OCI-LY7 (cell line): ENCODE measurements at regions not wholly inside any gene's neighbourhood (a gene's known extent, or its start where the extent isn't known, plus 50 kb on each side); places are given as distances from the start of the nearest gene placed in this dataset.

Experiments used
- BruUV-seq: library from RNA; stranded (reverse); fragments of 400-500 nt; replicated peaks from 2 replicates; lab custom pipeline; 2021; lab: Mats Ljungman, UMichigan
- CTCF ChIA-PET: fragments of 300-600 bp; sonication (Branson Sonifier 250); formaldehyde crosslinking; loops from one replicate; lab custom pipeline; 2022; ENCODE audit warnings: antibody characterized with exemption; ENCODE audit not compliant: unreplicated experiment; lab: Charles Lee
- POLR2A ChIA-PET: fragments of 300-600 bp; sonication (Branson Sonifier 250); formaldehyde crosslinking; loops from one replicate; lab custom pipeline; 2022; ENCODE audit warnings: antibody characterized with exemption; lab: Charles Lee
- DNase-seq: peaks from one replicate; pipeline ENCODE4 v3.0.0-alpha.2; 2015; ENCODE audit warnings: low spot score
- H2AFZ ChIP-seq: fragments of 200-600 bp; sonication (generic), shearing (Covaris generic); 2 replicates; pipeline ENCODE4 v1.6.1; 2014; ENCODE audit warnings: mild to moderate bottlenecking, antibody characterized with exemption, low read length, moderate library complexity
- H3K27ac ChIP-seq: fragments of 200-600 bp; sonication (generic); 2 replicates; pipeline ENCODE4 v1.5.1; 2014; ENCODE audit warnings: mixed run types, low read depth, mild to moderate bottlenecking, moderate library complexity, low read length, inconsistent platforms; ENCODE audit not compliant: poor library complexity, severe bottlenecking
- H3K36me3 ChIP-seq: fragments of 200-600 bp; sonication (generic); 2 replicates; pipeline ENCODE4 v1.6.1; 2014; ENCODE audit warnings: mild to moderate bottlenecking, antibody characterized with exemption, low read length, moderate library complexity, mixed read lengths; ENCODE audit not compliant: insufficient read depth
- H3K4me1 ChIP-seq: fragments of 200-600 bp; sonication (generic); 2 replicates; pipeline ENCODE4 v1.5.1; 2014; ENCODE audit warnings: mild to moderate bottlenecking, low read length; ENCODE audit not compliant: insufficient read depth, poor library complexity, severe bottlenecking
- H3K4me2 ChIP-seq: fragments of 200-600 bp; sonication (generic); 2 replicates; pipeline ENCODE4 v1.6.1; 2014; ENCODE audit warnings: mild to moderate bottlenecking, low read length
- H3K4me3 ChIP-seq: fragments of 200-600 bp; sonication (generic); 2 replicates; pipeline ENCODE4 v1.5.1; 2014; ENCODE audit warnings: mild to moderate bottlenecking, low read depth, low read length; ENCODE audit not compliant: poor library complexity, severe bottlenecking
- H3K79me2 ChIP-seq: fragments of 200-600 bp; sonication (generic); 2 replicates; pipeline ENCODE4 v1.6.1; 2016; ENCODE audit warnings: low read depth, mild to moderate bottlenecking, low read length, moderate library complexity, mixed read lengths; ENCODE audit not compliant: insufficient read depth
- H3K9me2 ChIP-seq: fragments of 200-600 bp; sonication (generic); 2 replicates; pipeline ENCODE4 v1.6.1; 2016; ENCODE audit warnings: mild to moderate bottlenecking, low read length, mixed read lengths; ENCODE audit not compliant: insufficient read depth
- H3K9me3 ChIP-seq: fragments of 200-600 bp; sonication (generic); 2 replicates; pipeline ENCODE4 v1.6.1; 2014; ENCODE audit warnings: mild to moderate bottlenecking, mixed run types, low read length, mixed read lengths
- H4K20me1 ChIP-seq: fragments of 200-600 bp; sonication (generic); 2 replicates; pipeline ENCODE4 v1.6.1; 2014; ENCODE audit warnings: mild to moderate bottlenecking, antibody characterized with exemption, low read length, moderate library complexity, mixed read lengths; ENCODE audit not compliant: insufficient read depth
- EZH2phosphoT487 ChIP-seq: fragments of 200-600 bp; sonication (generic); IDR thresholded peaks from 2 replicates; pipeline ENCODE4 v1.6.1; 2018; ENCODE audit warnings: low read depth, borderline replicate concordance, mild to moderate bottlenecking, mixed run types, antibody characterized with exemption, low read length, moderate library complexity, mixed read lengths
- intact Hi-C: fragments of 100-400 bp; cut with micrococcal nuclease; formaldehyde crosslinking; loops from one replicate; pipeline ENCODE4 v1.10.0; 2022; ENCODE audit not compliant: unreplicated experiment
- TF ChIP-seq, protein P1 (sequence below): fragments of 200-600 bp; sonication (generic); conservative IDR thresholded peaks from 2 replicates; pipeline ENCODE4 v1.5.1; 2014; ENCODE audit warnings: mild to moderate bottlenecking, antibody characterized with exemption, low read length, moderate library complexity, mixed read lengths

DNA sequence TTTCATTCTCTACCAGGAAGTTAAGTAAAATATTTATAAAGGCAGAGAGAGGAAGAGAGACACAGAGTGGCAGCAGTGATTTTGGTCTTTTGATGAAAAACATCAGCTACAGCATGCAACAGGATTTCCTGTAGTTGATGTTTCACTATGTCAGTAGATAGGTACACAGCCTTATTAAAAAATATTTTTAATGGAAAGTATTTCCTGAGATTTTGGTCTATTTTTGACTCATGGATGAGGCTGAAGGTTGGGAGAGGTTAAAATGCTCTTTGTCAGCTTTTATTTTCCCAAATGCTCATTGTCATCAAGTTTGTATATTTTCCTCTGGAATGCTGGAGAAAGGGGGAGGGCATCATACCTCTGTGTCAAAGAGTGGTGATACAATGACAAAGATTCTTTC lies 1112.5 kb downstream of the CBLN2 start:
- ChIA-PET CTCF (no interaction called here), POLR2A (no interaction called here)
- intact Hi-C loops, result no loop called here
- H3K36me3 ChIP-seq, result no peaks in the 10 kb centered on the region
- no peak overlapping the region for H3K4me2 ChIP-seq
- no TSS peak for BruUV-seq
- no peaks in the 10 kb centered on the region for H3K9me2 ChIP-seq
- no peak overlapping the region for H3K27ac ChIP-seq
- H4K20me1 ChIP-seq, result no peaks in the 10 kb centered on the region
- TF ChIP-seq EZH2phosphoT487, result no peak
- TF ChIP-seq, protein P1, sequence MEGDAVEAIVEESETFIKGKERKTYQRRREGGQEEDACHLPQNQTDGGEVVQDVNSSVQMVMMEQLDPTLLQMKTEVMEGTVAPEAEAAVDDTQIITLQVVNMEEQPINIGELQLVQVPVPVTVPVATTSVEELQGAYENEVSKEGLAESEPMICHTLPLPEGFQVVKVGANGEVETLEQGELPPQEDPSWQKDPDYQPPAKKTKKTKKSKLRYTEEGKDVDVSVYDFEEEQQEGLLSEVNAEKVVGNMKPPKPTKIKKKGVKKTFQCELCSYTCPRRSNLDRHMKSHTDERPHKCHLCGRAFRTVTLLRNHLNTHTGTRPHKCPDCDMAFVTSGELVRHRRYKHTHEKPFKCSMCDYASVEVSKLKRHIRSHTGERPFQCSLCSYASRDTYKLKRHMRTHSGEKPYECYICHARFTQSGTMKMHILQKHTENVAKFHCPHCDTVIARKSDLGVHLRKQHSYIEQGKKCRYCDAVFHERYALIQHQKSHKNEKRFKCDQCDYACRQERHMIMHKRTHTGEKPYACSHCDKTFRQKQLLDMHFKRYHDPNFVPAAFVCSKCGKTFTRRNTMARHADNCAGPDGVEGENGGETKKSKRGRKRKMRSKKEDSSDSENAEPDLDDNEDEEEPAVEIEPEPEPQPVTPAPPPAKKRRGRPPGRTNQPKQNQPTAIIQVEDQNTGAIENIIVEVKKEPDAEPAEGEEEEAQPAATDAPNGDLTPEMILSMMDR, result no peak
- no peak overlapping the region for H3K4me3 ChIP-seq
- H3K4me1 ChIP-seq, result no peaks in the 10 kb centered on the region
- no peak overlapping the region for H2AFZ ChIP-seq
- no peak for DNase-seq
- no peaks in the 10 kb centered on the region for H3K9me3 ChIP-seq
- H3K79me2 ChIP-seq, result no peaks in the 10 kb centered on the region

DNA sequence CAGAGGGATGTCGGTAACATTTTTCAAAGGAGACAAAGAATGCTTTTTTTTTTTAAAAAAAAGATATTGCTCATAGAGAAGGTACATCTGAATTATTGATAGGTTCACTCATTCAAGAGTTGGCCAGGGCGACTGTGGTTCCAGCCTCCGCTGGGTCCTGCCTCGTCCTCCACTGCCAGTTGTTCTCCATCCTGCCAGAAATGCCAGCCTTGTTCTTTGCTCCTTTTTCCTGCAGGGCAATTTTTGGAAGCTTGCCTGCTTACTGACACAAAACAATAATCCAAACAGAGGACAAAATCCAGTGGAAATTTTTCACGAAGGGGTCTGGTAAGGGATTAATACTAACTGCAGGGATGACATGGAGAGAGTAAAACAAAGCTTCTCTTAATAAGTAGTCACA lies 1113.0 kb downstream of the CBLN2 start:
- Histone ChIP-seq H3K4me1 (no peaks in the 10 kb centered on the region), H2AFZ (no peak overlapping the region), H3K27ac (no peak overlapping the region), H3K4me2 (no peak overlapping the region), H3K9me3 (no peaks in the 10 kb centered on the region), H3K79me2 (no peaks in the 10 kb centered on the region), H3K4me3 (no peak overlapping the region), H4K20me1 (no peaks in the 10 kb centered on the region), H3K36me3 (no peaks in the 10 kb centered on the region), H3K9me2 (no peaks in the 10 kb centered on the region)
- intact Hi-C loops, result no loop called here
- TF ChIP-seq EZH2phosphoT487, result no peak
- TF ChIP-seq, protein P1, result no peak
- CTCF ChIA-PET, result no interaction called here
- POLR2A ChIA-PET, result no interaction called here
- DNase-seq, result no peak
- BruUV-seq, result no TSS peak

DNA sequence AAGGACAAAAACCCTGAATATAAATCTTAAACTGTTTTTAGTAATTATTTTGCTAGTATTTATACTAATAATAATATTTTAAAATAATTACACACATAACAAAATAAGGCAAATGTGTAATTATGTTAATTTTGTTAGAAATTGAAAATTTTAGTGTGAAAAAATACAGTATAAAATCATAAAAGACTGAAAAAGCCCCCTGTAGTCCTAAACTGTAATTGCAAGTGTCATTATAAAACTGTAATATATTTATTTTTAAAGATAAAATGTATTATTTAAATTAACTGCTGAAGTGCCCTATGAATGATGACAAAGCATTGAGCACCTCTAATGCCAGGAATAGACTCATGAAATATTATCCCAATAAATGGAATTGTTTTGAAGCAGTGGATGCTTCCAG lies 1117.7 kb downstream of the CBLN2 start:
- no peaks in the 10 kb centered on the region for H3K36me3 ChIP-seq
- CTCF ChIA-PET, result no interaction called here
- no peaks in the 10 kb centered on the region for H4K20me1 ChIP-seq
- intact Hi-C loops, result no loop called here
- POLR2A ChIA-PET, result no interaction called here
- DNase-seq, result no peak
- H3K4me3 ChIP-seq, result no peak overlapping the region
- no peak overlapping the region for H3K27ac ChIP-seq
- BruUV-seq, result no TSS peak
- H3K9me2 ChIP-seq, result no peaks in the 10 kb centered on the region
- no peak for TF ChIP-seq EZH2phosphoT487
- TF ChIP-seq, protein P1, result no peak
- no peak overlapping the region for H3K4me2 ChIP-seq
- H2AFZ ChIP-seq, result no peak overlapping the region
- H3K4me1 ChIP-seq, result no peaks in the 10 kb centered on the region
- no peaks in the 10 kb centered on the region for H3K79me2 ChIP-seq
- no peaks in the 10 kb centered on the region for H3K9me3 ChIP-seq
